HCT116 (cell line): ENCODE measurements at regions not wholly inside any gene's neighbourhood (a gene's known extent, or its start where the extent isn't known, plus 50 kb on each side); places are given as distances from the start of the nearest gene placed in this dataset.

Experiments used
- ATAC-seq: fragments of 200-7000 bp; cut with Tn5 transposase; 2 replicates; pipeline ENCODE4 v1.9.1; 2020; ENCODE audit warnings: mild to moderate bottlenecking, moderate library complexity
- BruUV-seq: library from RNA; stranded (reverse); fragments of 400-500 nt; replicated peaks from 2 replicates; lab custom pipeline; 2021; lab: Mats Ljungman, UMichigan
- CTCF ChIA-PET: fragments of 300-600 bp; sonication (Branson Sonifier 250); formaldehyde crosslinking; loops from one replicate; lab custom pipeline; 2021; ENCODE audit warnings: antibody characterized with exemption; lab: Charles Lee
- POLR2A ChIA-PET: fragments of 300-600, 350-600 bp; sonication (Branson Sonifier 250); formaldehyde crosslinking; loops from one replicate; lab custom pipeline; 2021; ENCODE audit warnings: antibody characterized with exemption; lab: Charles Lee
- RAD21 ChIA-PET, 2 experiments: fragments of 300-600 bp; sonication (Branson Sonifier 250); formaldehyde crosslinking; loops; one replicate each; lab custom pipeline; 2023; ENCODE audit warnings: low total read pairs in 2 of 2; ENCODE audit not compliant: uncharacterized antibody in 2 of 2, unreplicated experiment in 2 of 2, low non-redundant PET in 1 of 2; lab: Charles Lee
- DNase-seq: peaks from one replicate; pipeline ENCODE4 v3.0.0-alpha.2; 2010; ENCODE audit warnings: low read depth, low spot score
- H2AFZ ChIP-seq: fragments of 200-600 bp; shearing (Covaris generic), sonication (generic); 2 replicates; pipeline ENCODE4 v1.6.1; 2017; ENCODE audit warnings: low read depth, mixed run types, mixed read lengths, antibody characterized with exemption, low read length; ENCODE audit not compliant: poor library complexity, severe bottlenecking
- H3K27ac ChIP-seq: 2 replicates; pipeline ENCODE4 v1.5.1; 2012; ENCODE audit warnings: low read depth, low read length
- H3K27me3 ChIP-seq: fragments of 200-600 bp; sonication (generic); 2 replicates; pipeline ENCODE4 v1.6.1; 2016; ENCODE audit warnings: mixed run types, low read length, mixed read lengths; ENCODE audit not compliant: insufficient read depth
- H3K36me3 ChIP-seq, 2 experiments: fragments of 200-500 bp in 1 of 2; fragments of 200-600 bp in 1 of 2; sonication (Bioruptor generic) in 1 of 2; sonication (generic) in 1 of 2; 2 replicates each; pipeline versions ENCODE4 v1.5.1 to v1.6.1; 2014 to 2016; ENCODE audit warnings: low read length in 2 of 2, inconsistent platforms in 1 of 2, mixed read lengths in 1 of 2, mixed run types in 1 of 2; ENCODE audit not compliant: insufficient read depth in 2 of 2, control insufficient read depth in 1 of 2
- H3K4me1 ChIP-seq, 2 experiments: fragments of 200-600 bp in 1 of 2; sonication (generic) in 1 of 2; 2 replicates each; pipeline versions ENCODE4 v1.5.1 to v1.6.1; 2012 to 2017; ENCODE audit warnings: low read length in 2 of 2, inconsistent platforms in 1 of 2, mild to moderate bottlenecking in 1 of 2, mixed read lengths in 1 of 2, mixed run types in 1 of 2, moderate library complexity in 1 of 2; ENCODE audit not compliant: insufficient read depth in 2 of 2, control insufficient read depth in 1 of 2
- H3K4me2 ChIP-seq: fragments of 200-600 bp; sonication (generic); 2 replicates; pipeline ENCODE4 v1.6.1; 2017; ENCODE audit warnings: mixed run types, low read length, mixed read lengths
- H3K4me3 ChIP-seq, 2 experiments: fragments of 200-600 bp in 1 of 2; sonication (generic) in 1 of 2; replicated peaks in 1 of 2; 2 replicates each; pipeline ENCODE4 v1.5.1; 2011 to 2016; ENCODE audit warnings: low read length in 2 of 2, control low read depth in 1 of 2, low read depth in 1 of 2, mild to moderate bottlenecking in 1 of 2, mixed read lengths in 1 of 2, mixed run types in 1 of 2
- H3K79me2 ChIP-seq: fragments of 200-600 bp; sonication (generic); 2 replicates; pipeline ENCODE4 v1.6.1; 2017; ENCODE audit warnings: mild to moderate bottlenecking, mixed run types, low read length, moderate library complexity, mixed read lengths; ENCODE audit not compliant: insufficient read depth
- H3K9ac ChIP-seq: fragments of 200-600 bp; sonication (generic); 2 replicates; pipeline ENCODE4 v1.6.1; 2016; ENCODE audit warnings: low read length, mixed read lengths
- H3K9me2 ChIP-seq: fragments of 200-600 bp; sonication (generic), shearing (Covaris generic); 2 replicates; pipeline ENCODE4 v1.6.1; 2017; ENCODE audit warnings: mixed run types, mild to moderate bottlenecking, moderate library complexity; ENCODE audit not compliant: insufficient read depth
- H3K9me3 ChIP-seq, 2 experiments: fragments of 200-500 bp in 1 of 2; fragments of 200-600 bp in 1 of 2; sonication (Bioruptor generic) in 1 of 2; sonication (generic) in 1 of 2; 2 replicates each; pipeline ENCODE4 v1.6.1; 2014 to 2017; ENCODE audit warnings: low read length in 2 of 2, mixed read lengths in 2 of 2, inconsistent platforms in 1 of 2, low read depth in 1 of 2, mild to moderate bottlenecking in 1 of 2, mixed run types in 1 of 2, moderate library complexity in 1 of 2; ENCODE audit not compliant: control insufficient read depth in 1 of 2, insufficient read depth in 1 of 2
- H4K20me1 ChIP-seq: fragments of 200-600 bp; sonication (generic), shearing (Covaris generic); 2 replicates; pipeline ENCODE4 v1.6.1; 2017; ENCODE audit warnings: mixed run types, mild to moderate bottlenecking, moderate library complexity; ENCODE audit not compliant: insufficient read depth
- CBX3 ChIP-seq: IDR thresholded peaks from 2 replicates; pipeline ENCODE4 v1.6.1; 2012; ENCODE audit warnings: low read depth
- CEBPB ChIP-seq: IDR thresholded peaks from 2 replicates; pipeline ENCODE4 v1.6.1; 2012; ENCODE audit warnings: low read depth
- ELF1 ChIP-seq: IDR thresholded peaks from 2 replicates; pipeline ENCODE4 v1.6.1; 2012; ENCODE audit warnings: low read depth, borderline replicate concordance
- EZH2 ChIP-seq: fragments of 200-600 bp; sonication (generic); IDR thresholded peaks from 2 replicates; pipeline ENCODE4 v1.6.1; 2017; ENCODE audit warnings: antibody characterized with exemption, mixed run types
- EZH2phosphoT487 ChIP-seq: fragments of 200-600 bp; IDR thresholded peaks from 2 replicates; pipeline ENCODE4 v1.6.1; 2018; ENCODE audit warnings: antibody characterized with exemption, borderline replicate concordance
- JUND ChIP-seq: IDR thresholded peaks from 2 replicates; pipeline ENCODE4 v1.6.1; 2012
- POLR2A ChIP-seq: IDR thresholded peaks from 2 replicates; pipeline ENCODE4 v1.7.0; 2011; ENCODE audit warnings: borderline replicate concordance; ENCODE audit not compliant: insufficient read depth, insufficient read length; ENCODE audit errors: extremely low read depth
- POLR2AphosphoS5 ChIP-seq: IDR thresholded peaks from 2 replicates; pipeline ENCODE4 v1.6.1; 2011; ENCODE audit warnings: mild to moderate bottlenecking, low read depth, low read length, moderate library complexity
- RAD21 ChIP-seq: IDR thresholded peaks from 2 replicates; pipeline ENCODE4 v1.6.1; 2012; ENCODE audit warnings: low read depth, mild to moderate bottlenecking
- SIN3A ChIP-seq: IDR thresholded peaks from 2 replicates; pipeline ENCODE4 v1.6.1; 2012; ENCODE audit warnings: low read depth
- SP1 ChIP-seq: IDR thresholded peaks from 2 replicates; pipeline ENCODE4 v1.6.1; 2012; ENCODE audit warnings: low read depth
- SRF ChIP-seq: IDR thresholded peaks from 2 replicates; pipeline ENCODE4 v1.6.1; 2012; ENCODE audit warnings: low read depth
- TCF7L2 ChIP-seq: IDR thresholded peaks from 2 replicates; pipeline ENCODE4 v1.7.0; 2011; ENCODE audit warnings: borderline replicate concordance, inconsistent platforms; ENCODE audit not compliant: insufficient read depth, insufficient read length; ENCODE audit errors: extremely low read depth
- YY1 ChIP-seq: IDR thresholded peaks from 2 replicates; pipeline ENCODE4 v1.6.1; 2011; ENCODE audit warnings: low read length, low read depth, moderate library complexity, mild to moderate bottlenecking; ENCODE audit not compliant: insufficient replicate concordance; ENCODE audit errors: extremely low read depth
- ZFX ChIP-seq: fragments of 450-650 bp; IDR thresholded peaks from 2 replicates; pipeline ENCODE4 v1.6.1; 2017
- intact Hi-C: fragments of 100-400 bp; cut with micrococcal nuclease; formaldehyde crosslinking; loops from 2 replicates; pipeline ENCODE4 v1.10.0; 2022
- TF ChIP-seq, protein P1 (sequence below), 3 experiments: fragments of 200-600 bp in 1 of 3; sonication (generic) in 1 of 3; IDR thresholded peaks in 2 of 3; conservative IDR thresholded peaks in 1 of 3; 2 replicates each; pipeline ENCODE4 v1.5.1; 2012 to 2017; ENCODE audit warnings: low read depth in 2 of 3, low read length in 2 of 3, antibody characterized with exemption in 1 of 3, borderline replicate concordance in 1 of 3, control low read depth in 1 of 3, mild to moderate bottlenecking in 1 of 3, mixed read lengths in 1 of 3, mixed run types in 1 of 3, moderate library complexity in 1 of 3; ENCODE audit not compliant: insufficient read depth in 1 of 3
- TF ChIP-seq, protein P2 (sequence below): IDR thresholded peaks from 2 replicates; pipeline ENCODE4 v1.6.1; 2012

DNA sequence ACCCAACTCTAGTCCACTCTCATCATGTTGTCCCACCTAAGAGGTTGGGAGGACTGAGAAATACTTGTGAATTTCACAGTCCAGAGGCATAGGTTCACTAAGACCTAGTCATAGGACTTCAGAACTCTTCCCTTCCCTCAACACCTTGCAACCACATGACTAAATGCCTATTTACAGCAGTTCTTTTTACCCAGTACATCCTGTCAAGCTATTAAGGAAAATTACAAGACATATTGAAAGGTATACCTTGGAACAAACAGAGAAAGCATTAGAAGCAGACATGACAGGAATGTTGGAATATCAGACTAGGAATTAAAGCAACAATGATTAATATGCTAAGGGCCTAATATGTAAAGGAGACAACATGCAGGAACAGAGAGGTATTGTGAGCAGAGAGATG, 563.8 kb upstream of the LRRC4C start:
- Histone ChIP-seq H4K20me1 (no peaks in the 10 kb centered on the region), H3K9me3 (peaks cover 10 to 27% of the 10 kb centered on the region in 2 experiments; a peak in 2 of 4 replicates), H3K4me3 (no peak overlapping the region), H3K79me2 (no peaks in the 10 kb centered on the region), H3K9me2 (no peaks in the 10 kb centered on the region), H3K36me3 (no peaks in the 10 kb centered on the region), H3K4me2 (no peak overlapping the region), H3K9ac (no peak overlapping the region), H3K4me1 (no peaks in the 10 kb centered on the region), H2AFZ (no peak overlapping the region), H3K27ac (no peak overlapping the region), H3K27me3 (no peaks in the 10 kb centered on the region)
- no peak for TF ChIP-seq YY1
- TF ChIP-seq CEBPB = no peak
- TF ChIP-seq POLR2A = no peak
- TF ChIP-seq, protein P1, sequence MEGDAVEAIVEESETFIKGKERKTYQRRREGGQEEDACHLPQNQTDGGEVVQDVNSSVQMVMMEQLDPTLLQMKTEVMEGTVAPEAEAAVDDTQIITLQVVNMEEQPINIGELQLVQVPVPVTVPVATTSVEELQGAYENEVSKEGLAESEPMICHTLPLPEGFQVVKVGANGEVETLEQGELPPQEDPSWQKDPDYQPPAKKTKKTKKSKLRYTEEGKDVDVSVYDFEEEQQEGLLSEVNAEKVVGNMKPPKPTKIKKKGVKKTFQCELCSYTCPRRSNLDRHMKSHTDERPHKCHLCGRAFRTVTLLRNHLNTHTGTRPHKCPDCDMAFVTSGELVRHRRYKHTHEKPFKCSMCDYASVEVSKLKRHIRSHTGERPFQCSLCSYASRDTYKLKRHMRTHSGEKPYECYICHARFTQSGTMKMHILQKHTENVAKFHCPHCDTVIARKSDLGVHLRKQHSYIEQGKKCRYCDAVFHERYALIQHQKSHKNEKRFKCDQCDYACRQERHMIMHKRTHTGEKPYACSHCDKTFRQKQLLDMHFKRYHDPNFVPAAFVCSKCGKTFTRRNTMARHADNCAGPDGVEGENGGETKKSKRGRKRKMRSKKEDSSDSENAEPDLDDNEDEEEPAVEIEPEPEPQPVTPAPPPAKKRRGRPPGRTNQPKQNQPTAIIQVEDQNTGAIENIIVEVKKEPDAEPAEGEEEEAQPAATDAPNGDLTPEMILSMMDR (IDR thresholded peaks at IDR 0.05 in 2 of 3, conservative IDR thresholded peaks at IDR 0.05 in 1 of 3; ENCODE audit: borderline replicate concordance in 1 of 3, insufficient read depth in 1 of 3, low read depth in 2 of 3, low read length in 2 of 3) = no peak
- no peak for TF ChIP-seq SIN3A
- no peak for TF ChIP-seq POLR2AphosphoS5
- TF ChIP-seq SRF = no peak
- TF ChIP-seq, protein P2, sequence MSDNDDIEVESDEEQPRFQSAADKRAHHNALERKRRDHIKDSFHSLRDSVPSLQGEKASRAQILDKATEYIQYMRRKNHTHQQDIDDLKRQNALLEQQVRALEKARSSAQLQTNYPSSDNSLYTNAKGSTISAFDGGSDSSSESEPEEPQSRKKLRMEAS = no peak
- no peak for TF ChIP-seq ZFX
- no peak for TF ChIP-seq TCF7L2
- TF ChIP-seq JUND = no peak
- no peak for TF ChIP-seq ELF1
- no peak for TF ChIP-seq EZH2phosphoT487
- TF ChIP-seq SP1 = no peak
- no peak for TF ChIP-seq RAD21
- no peak for TF ChIP-seq EZH2
- no peak for TF ChIP-seq CBX3
- intact Hi-C loops = no loop called here
- no peak for DNase-seq
- ChIA-PET POLR2A (no interaction called here), RAD21 (no interaction called here), CTCF (no interaction called here)
- no peak for ATAC-seq
- no TSS peak for BruUV-seq
